GM21390 (cell line): ENCODE measurements at regions not wholly inside any gene's neighbourhood (a gene's known extent, or its start where the extent isn't known, plus 50 kb on each side); places are given as distances from the start of the nearest gene placed in this dataset.
"Not testable (repeated sequence)": the region's sequence is repeated elsewhere in the genome, so short reads cannot be mapped to it uniquely, and the experiment has no call there.

Experiments used
- ATAC-seq: cut with Tn5 transposase; IDR thresholded peaks from one replicate; pipeline ENCODE4 v1.9.1; 2021; ENCODE audit not compliant: unreplicated experiment

DNA sequence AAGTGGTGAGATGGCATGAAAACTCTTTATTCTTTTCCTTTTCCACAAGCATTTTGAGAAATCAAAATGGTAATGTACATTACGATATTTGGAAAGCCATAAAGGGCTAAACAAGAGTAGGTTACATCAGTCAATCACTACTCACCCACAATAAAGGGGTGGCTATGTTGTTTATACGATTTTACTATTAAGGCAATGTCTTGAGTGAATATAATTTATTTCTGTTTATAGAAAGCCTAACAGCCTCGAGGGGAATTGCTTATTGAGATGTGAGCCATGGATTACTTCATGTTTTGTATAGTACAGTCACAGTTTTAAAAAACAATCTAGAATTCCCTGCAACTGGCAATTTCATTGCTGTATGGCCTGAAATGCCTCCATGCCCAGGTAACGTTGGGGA lies 237.5 kb upstream of the RBBP8 start:
- no peak for ATAC-seq

DNA sequence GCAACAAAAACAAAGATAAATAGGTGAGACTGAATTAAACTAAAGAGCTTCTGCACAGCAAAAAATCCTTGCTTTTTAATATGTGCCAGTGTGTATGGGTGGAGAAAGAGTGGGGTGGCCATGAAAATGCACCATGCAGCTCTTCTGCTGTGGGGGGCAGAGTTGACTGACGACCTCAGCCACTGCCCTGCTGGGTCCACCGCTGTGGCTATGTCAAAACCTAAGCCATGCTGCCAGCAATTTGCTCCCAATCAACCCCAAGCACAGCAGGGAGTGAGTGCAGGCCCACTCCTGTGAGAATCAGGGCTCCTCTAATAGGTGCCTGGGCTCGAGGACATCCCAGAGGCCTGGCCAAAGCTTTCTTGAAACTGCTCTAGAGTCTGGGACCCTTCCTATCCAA lies 235.6 kb upstream of the RBBP8 start:
- ATAC-seq = no peak

DNA sequence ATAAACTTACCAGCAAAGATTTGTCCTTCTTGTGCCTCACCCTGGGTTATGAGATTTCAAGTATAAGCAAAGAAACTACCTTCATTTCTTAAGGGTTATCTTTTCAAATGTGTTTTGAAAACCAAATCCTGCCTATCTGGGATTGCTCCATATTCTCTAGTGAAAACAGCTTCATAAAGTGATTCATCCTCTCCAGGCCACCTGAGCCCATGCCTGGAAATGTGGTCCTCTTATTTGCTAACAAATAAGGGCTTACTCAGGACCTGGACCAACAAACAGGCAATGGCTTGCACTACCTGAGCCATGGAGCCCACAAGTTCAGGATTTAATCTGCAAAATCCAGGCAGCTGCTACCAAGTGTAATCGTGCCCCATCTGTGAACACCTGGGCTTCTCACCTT lies 234.4 kb upstream of the RBBP8 start:
- ATAC-seq = no peak

DNA sequence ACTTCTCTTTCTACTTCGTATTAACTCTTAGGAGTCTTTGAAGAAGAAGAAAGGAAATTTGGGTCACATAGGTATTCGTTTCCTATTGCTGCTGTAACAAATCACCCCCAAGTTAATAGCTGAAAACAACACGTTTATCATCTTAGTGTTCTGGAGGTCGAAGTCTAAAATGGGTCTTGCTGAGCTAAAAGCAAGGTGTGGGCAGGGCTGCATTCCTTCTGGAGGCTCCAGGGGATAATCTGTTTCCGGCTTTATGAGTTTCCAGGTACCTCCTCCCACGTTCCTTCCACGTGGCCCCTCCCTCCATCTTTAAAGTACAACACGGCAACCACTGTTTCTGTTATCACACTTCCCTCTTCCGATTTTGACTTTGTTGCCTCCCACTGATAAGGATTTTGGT lies 233.5 kb upstream of the RBBP8 start:
- no peak for ATAC-seq

DNA sequence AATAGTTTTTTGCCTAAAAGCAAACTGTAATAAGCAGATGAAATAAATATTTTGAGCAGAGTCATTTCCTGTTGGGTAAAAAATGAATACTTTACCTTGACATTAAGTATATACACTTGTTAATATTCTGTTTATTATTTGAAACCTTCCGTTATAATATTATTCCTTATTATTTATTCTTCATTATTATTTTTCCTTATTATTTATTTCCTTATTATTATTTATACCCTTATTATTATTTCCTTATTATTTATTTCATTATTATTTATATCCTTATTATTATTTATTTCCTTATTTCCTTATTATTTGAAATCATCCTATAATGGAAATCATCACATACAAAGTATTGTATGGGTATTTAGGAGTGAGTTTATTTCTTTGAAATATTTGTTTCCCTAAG lies 232.2 kb upstream of the RBBP8 start:
- no peak for ATAC-seq

DNA sequence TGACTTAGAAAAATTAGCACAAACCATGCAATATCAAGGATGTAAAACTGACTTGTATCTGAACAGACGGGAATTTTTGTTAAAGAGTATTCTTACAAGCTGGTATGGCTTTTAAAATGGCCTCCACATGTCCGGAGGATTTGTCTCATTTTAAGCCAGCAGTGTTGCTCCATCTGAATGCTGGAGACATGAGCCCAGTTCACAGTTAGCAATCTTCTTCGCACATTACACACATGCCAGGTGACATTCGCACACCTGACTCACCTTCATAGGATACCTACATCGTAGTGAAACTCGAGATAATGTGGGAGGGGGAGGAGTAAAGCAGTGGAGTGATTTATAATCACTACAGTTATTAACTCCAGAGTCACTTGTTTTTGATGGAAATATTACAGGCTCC lies 231.8 kb upstream of the RBBP8 start:
- ATAC-seq = no peak

DNA sequence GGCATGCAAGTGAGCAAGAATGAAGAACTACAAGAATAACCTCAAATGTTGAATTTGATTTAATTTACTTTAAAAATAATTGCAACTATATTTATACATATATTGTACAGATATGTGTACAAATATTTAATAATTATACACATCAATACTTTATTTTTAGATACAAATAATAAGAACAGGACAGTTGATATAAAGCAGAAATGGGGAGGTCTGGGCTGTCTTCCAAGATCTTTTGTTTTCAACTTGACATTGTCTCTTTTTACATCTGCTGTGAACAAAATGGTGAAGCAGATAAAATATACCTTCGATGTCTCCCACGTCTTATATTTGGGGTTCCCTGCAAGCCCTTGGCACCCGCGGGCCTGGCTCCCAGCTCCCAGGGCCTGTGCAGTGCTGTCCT lies 231.3 kb upstream of the RBBP8 start:
- no peak for ATAC-seq

DNA sequence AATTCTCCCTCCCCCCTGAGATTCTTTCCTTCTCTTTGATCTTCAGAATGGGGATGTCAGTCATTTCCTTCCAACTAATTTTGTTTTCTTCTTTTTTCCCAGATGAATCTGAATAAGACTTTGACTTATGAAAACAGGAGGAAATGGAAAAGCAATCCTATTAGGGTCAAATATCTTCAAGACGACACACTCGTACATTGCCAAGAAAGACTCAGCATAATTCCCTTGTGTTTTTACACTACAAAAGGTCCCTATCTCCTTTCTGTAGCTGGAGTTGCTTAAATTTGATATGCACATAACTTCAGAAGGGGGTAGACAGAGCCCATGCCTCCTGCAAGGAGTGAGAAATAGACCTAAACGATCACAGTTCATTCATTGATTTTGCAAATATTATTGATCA lies 230.3 kb upstream of the RBBP8 start:
- no peak for ATAC-seq

DNA sequence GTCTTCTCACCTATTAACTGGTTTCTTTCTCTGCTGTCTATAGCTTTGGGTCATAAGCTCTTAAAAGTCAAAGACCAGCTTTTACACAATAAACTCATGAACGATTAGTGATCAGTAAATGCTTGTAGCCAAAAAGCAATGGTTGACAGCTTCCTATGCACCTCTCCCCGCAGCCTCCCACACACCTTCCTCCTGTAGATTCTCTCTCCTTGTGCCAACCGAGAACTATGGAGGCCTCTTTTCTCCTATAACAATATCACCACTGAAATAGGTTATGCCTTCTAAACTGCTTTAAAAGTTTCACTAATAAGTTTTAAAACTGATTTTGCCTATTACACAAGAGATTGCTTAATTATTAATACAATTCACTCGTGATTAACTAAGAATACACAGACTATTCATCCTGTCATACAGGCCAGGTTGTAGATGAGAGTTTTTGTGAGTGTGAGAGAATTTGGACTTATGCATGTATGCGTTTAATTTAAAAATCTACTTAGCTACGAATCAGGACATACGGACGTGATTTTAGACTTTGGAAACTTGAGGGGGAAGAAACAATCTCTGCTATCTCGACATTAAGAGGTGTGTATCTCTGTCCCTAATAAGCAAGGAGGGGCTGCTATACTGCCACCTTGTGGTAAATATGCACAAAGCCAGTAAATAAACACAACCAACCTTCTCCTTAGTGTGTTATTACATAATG lies 229.1 kb upstream of the RBBP8 start:
- peak; percentile 80 for ATAC-seq

DNA sequence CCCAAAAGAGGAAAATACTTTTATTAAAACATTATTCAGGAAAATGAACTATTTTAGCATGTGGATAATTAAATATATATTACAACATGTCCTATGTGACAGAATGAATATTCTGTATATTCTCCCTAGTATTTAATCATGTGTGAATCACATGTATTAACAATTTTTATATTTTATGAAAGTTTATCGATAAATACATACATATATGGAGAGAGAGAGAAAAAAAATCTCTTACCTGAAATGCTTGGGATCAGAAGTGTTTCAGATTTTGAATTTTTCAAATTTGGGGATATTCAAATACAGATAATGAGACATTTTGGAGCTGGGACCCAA lies 228.6 kb upstream of the RBBP8 start:
- ATAC-seq = no peak

DNA sequence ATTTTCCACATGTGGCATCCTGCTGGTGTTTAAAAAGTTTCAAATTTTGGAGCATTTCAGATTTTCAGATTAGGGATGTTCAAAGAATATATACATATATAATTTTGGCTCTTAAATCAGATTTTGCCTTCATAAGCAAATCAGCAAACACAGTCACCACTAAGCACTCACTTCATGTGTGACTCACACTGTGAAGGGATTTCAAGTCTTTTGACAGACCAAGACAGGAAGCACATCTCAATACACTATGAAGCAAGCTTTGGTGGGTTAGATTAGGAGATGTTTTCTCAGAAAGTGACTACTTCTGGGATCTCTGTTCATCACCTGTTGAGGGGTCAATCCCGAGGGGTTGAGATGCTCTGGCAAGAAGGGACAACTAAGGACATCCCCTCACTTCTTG lies 227.8 kb upstream of the RBBP8 start:
- no peak for ATAC-seq

DNA sequence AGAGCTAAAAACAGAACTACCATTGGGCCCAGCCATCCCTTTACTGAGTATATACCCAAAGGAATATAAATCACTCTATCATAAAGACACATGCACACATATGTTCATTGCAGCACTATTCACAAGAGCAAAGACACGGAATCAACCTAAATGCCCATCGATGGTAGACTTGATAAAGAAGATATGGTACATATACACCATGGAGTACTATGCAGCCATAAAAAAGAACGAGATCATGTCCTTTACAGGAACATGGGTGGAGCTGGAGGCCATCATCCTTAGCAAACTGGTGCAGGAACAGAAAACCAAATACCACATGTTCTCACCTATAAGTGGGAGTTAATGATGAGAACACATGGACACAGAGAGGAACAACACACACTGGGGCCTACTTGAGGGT lies 227.1 kb upstream of the RBBP8 start:
- not testable (repeated sequence) for ATAC-seq

DNA sequence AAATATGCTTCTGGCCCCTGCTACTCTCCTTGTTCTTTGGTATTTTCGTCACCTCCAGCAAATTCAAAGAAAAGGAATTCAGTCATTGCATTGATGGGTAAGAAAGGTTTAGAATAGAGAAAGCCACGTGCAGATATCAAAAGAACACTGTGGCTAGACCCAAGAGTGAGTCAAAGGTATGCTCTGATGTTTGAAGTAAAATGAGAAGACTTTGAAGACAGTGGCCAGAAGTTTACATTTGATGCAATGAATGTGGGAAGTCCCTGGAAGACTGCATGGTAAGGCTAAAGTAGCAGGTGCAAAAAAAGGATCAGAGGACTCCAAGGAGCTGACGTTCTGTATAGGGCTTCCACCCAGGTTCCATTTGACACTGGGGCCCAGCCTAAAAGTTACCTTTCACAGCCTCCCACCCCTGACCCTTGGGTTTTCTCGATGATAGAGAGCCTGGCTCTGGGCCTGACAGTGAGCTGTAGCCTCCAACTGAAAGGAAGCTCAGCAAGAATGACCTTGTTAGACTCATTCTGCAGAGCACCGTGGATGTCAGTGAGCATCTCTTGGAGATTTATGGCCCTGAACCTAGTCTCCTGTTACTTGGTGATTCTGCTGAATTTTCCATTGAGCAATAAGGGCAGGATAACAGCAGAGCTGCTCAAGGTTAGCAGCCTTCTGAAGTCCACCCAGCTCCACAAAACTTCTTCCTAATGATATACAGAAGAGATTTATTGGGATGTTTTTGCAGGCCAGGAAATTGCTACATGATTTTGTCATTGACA lies 223.7 kb upstream of the RBBP8 start:
- ATAC-seq = no peak

DNA sequence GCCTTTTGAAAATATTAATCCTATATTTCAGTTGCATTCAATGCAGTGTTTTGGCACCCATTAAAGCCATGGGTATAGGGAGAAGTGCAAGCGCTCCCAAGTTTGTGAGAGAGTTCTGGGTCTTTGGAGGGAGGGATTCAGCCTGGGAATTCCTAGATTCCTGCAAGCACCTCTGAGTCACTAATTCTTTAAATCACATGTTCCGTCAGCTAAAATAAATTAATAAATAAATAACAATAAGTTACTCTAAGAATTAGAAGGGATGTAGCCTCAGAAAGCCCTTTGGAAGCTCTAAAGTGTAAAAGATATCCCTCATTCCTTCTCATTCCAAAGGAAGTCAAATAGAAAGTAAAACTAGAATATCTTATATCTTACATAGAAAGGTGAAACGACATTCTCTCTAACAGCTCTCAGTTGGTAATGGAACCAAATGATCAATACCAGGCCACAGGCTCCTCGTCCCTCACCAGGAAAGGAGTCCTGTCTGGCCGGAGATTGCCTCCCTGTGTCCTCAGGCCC lies 222.4 kb upstream of the RBBP8 start:
- ATAC-seq = no peak

DNA sequence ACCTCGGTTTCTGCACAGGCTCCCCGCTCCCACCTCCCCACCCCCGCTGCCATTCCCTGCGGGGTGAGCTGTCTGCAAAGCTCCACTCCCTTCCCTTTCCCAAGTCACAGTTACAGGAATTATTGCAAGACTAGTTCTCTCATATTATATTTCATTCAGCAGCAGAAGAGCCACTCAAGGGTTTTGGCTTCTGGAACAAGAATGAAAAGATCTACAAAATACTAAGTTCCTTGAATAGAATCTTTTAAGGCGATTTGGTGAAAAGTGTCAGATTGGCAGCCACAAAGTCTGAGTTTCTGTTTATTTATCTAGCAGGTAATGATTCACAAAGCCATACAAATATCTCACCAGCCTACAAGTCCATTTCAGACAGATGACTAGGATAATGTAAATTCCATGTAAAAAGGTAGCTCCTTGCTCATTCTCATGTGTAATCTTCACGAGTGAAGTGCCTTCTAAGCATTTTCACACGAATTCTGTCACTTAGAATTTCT lies 221.9 kb upstream of the RBBP8 start:
- no peak for ATAC-seq

DNA sequence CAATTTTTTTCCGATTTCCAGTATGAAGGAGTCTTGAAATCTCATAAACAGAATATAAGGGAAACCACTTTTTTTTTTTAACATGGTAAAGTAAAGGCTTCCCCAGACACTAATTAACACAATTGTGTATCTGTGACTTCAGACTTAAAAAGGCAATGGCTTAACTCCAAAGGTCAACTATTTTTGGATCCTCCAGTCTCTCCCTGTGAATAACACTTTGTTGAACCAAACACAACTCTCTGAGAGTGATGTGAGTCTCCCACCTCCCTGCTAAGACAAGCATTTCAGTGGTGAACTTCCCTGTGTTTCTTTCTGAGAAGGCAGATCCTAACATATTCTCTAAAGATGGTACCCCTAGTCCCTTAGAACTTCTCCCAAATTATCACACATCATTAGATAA lies 219.6 kb upstream of the RBBP8 start:
- ATAC-seq = no peak

DNA sequence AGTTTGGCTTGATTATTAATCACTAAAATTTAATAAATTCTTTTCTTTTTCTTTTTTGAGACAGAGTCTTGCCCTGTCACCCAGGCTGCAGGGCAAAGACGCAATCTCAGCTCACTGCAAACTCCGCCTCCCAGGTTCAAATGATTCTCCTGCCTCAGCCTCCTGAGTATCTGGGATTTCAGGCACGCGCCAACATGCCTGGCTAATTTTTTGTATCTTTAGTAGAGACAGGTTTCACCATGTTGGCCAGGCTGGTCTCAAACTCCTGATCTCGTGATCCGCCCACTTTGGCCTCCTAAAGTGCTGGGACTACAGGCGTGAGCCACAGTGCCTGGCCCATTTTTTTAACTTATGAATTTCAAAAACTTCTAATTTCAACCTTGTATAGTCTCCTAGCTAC lies 215.6 kb upstream of the RBBP8 start:
- not testable (repeated sequence) for ATAC-seq

DNA sequence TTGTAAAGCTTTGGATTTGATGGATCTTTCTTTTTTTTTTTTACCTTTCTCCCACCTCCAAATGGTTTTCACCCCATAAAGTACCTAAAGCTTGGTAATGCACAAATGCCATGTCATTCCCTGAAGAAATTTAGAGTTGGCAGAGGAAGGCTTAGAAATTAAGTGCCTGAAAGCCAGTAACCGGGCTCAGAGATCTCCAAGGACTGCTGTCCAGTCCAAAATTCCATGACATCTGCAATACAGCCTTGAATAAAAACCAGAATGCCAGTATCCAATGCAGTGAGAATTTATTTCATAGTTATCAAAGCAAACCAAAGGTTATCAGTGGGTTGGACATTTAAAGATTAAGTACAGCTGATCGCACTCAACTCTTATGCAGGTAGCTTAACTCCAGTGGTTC lies 209.9 kb upstream of the RBBP8 start:
- ATAC-seq = no peak

DNA sequence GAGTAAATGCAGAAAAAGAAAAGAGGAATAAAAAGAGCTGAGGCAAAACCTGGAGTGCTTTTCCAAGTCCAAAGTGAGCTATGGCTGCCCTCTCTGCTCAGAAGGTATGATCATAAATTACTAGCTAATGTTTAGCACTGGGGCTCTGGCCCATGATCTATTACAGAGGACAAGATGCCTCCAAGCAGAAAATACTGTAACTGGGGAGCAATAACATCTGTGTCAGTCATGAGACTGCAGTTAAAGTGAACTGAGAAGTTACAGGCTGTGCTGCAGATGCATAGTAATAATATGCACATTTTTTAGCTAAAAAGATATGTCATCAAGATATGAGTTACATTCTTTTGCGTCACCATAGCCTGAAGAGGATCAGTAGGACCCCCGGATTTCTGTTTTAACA lies 209.4 kb upstream of the RBBP8 start:
- no peak for ATAC-seq

DNA sequence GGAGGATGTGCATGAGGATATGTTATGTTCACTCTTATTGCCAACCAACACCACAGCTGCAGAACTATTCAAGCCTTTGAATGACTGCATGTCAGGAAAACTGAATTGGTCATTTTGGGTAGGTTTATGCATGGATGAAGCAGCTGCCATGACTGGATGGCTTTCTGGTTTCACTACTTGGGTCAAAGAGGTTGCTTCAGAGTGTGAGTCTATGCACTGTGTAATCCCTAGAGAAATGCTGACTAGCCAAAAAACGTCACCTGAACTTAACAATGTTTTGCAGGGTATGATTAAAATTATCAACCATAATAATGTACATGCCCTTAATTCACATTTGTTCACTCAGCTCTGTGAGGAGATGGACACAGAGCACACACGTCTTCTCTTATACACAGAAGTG lies 206.7 kb upstream of the RBBP8 start:
- ATAC-seq = no peak

DNA sequence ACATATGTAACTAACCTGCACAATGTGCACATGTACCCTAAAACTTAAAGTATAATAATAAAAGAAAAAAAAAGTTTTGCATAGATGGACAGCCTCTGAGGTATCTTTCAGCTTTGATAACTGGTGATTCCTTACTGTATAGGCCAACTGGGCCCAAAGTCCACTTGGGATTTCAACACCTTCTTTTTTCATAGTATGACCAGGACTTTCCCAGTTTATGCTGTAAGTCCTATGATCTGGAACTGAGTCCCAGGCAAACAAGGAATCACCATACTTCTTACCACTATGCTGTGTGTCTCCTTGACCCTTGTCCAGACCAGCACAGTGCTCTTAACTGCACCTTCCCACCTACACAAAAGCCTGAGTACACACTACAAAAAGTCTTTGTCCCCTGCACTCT lies 205.1 kb upstream of the RBBP8 start:
- no peak for ATAC-seq

DNA sequence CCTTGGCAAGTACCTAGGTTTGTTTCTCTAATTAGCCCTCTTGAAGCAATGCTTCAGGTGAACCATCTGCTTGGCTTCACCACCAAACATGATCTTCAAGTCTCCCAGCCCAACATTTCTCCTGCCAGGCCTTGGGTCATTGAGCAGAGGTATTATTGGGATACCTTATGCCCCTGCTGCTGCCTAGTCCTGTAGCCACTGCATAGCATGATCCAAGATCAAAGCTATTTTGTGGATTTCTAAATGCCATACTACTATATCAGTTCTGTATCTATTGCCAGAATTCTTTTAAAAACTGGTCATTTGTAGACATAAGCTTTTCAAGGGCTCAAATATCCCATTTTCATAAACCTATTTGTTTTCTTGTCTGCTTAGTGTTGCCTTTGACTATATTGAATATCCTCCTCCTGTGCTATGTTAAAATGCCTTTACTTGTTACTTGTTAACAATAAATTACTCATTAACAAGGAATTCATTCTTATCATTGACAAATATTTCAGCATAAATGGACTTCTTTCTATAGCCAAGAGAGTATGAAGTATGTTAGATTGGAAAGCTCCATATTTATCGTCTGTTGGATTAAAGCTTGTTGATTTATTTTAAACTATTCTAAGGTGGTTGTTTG lies 204.5 kb upstream of the RBBP8 start:
- ATAC-seq = no peak
